ENCODE measurements at regions not wholly inside any gene's neighbourhood (a gene's known extent, or its start where the extent isn't known, plus 50 kb on each side); places are given as distances from the start of the nearest gene placed in this dataset.

DNA sequence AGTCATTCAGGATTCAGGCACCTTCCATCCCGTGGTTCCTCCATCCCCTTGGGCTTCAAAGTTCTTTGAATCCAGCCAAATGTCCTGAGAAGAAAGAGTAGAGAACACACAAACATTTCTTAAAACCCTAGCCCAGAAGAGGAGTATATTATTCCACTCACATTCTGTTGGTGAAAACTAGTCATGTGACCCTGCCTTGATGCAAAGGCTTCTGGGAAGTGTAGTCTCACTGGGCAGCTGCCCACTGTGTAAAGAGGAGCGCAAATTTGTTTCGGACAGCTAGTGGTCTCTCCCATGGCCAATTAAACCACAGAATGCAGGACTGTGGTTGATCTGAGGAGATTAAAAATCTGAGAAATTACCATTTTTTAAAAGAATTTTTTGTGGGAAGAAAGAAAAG, 304.4 kb downstream of the SUCLA2 start:
- TF ChIP-seq POLR2A (IDR thresholded peaks at IDR 0.05; ENCODE audit: extremely low read depth, insufficient read length): no peak
- TF ChIP-seq, protein P1, sequence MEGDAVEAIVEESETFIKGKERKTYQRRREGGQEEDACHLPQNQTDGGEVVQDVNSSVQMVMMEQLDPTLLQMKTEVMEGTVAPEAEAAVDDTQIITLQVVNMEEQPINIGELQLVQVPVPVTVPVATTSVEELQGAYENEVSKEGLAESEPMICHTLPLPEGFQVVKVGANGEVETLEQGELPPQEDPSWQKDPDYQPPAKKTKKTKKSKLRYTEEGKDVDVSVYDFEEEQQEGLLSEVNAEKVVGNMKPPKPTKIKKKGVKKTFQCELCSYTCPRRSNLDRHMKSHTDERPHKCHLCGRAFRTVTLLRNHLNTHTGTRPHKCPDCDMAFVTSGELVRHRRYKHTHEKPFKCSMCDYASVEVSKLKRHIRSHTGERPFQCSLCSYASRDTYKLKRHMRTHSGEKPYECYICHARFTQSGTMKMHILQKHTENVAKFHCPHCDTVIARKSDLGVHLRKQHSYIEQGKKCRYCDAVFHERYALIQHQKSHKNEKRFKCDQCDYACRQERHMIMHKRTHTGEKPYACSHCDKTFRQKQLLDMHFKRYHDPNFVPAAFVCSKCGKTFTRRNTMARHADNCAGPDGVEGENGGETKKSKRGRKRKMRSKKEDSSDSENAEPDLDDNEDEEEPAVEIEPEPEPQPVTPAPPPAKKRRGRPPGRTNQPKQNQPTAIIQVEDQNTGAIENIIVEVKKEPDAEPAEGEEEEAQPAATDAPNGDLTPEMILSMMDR (IDR thresholded peaks at IDR 0.05; ENCODE audit: low read depth, low read length): no peak
- TF ChIP-seq, protein P2, sequence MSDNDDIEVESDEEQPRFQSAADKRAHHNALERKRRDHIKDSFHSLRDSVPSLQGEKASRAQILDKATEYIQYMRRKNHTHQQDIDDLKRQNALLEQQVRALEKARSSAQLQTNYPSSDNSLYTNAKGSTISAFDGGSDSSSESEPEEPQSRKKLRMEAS (IDR thresholded peaks at IDR 0.05; ENCODE audit: low read depth, low read length): no peak

All from NB4 (cell line).